ENCODE measurements at regions not wholly inside any gene's neighbourhood (a gene's known extent, or its start where the extent isn't known, plus 50 kb on each side); places are given as distances from the start of the nearest gene placed in this dataset.

DNA sequence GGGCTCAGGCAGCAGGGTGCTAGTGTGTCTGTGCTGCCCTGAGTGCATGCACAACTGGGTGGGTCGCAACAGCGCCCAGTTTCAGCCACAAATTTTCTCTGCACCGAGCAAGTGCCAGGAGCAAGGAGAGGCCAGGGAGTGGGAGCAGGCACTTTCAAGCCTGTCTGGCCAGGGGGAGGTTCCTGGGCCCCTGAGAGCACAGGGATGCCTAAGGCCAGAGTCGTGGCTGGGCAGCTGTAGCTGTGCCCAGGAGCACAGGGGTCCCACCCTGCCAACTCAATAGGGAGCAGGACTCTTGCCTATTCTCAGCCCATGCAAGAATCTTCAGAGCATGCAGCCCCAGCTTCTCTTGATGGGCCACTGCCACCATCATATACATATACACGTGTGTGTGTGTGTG is 1577.4 kb downstream of the KCNT2 start:
- Histone ChIP-seq H3K9ac (replicated peaks; ENCODE audit: extremely low read depth, insufficient read depth, low read length) (no peak overlapping the region), H3K4me1 (ENCODE audit: control insufficient read depth, extremely low read depth, insufficient read depth, low read length) (no peaks in the 10 kb centered on the region), H3K9me3 (replicated peaks; ENCODE audit: control insufficient read depth, insufficient read depth, low read length) (no peaks in the 10 kb centered on the region), H2AFZ (ENCODE audit: low read depth, low read length) (no peak overlapping the region), H3K79me2 (ENCODE audit: control insufficient read depth, insufficient read depth, low read length) (no peaks in the 10 kb centered on the region), H3K27ac (ENCODE audit: insufficient read depth, low read depth, low read length) (no peak overlapping the region), H3K4me3 (replicated peaks in 1 of 3; ENCODE audit: insufficient read depth in 1 of 3, low read depth in 1 of 3, low read length in 3 of 3) (no peak overlapping the region), H3K27me3 (ENCODE audit: control insufficient read depth in 2 of 2, insufficient read depth in 2 of 2, low read length in 2 of 2) (no peaks in the 10 kb centered on the region), H3K36me3 (ENCODE audit: control insufficient read depth in 2 of 2, extremely low read depth in 1 of 2, insufficient read depth in 2 of 2, low read length in 2 of 2) (no peaks in the 10 kb centered on the region), H3K4me2 (ENCODE audit: insufficient read depth, low read length) (no peak overlapping the region), H4K20me1 (replicated peaks; ENCODE audit: control insufficient read depth, extremely low read depth, insufficient read depth, low read length) (no peaks in the 10 kb centered on the region), H3K9me1 (replicated peaks; ENCODE audit: control insufficient read depth, extremely low read depth, insufficient read depth, low read length) (no peaks in the 10 kb centered on the region)
- TF ChIP-seq, protein P1, sequence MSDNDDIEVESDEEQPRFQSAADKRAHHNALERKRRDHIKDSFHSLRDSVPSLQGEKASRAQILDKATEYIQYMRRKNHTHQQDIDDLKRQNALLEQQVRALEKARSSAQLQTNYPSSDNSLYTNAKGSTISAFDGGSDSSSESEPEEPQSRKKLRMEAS (IDR thresholded peaks at IDR 0.05; ENCODE audit: insufficient read depth, insufficient read length) = no peak
- TF ChIP-seq GATA2 (IDR thresholded peaks at IDR 0.05; ENCODE audit: insufficient read depth, insufficient read length, low read depth, low read length) (no peak), FOS (IDR thresholded peaks at IDR 0.05; ENCODE audit: borderline replicate concordance, insufficient read depth, low read length) (no peak), JUN (IDR thresholded peaks at IDR 0.05; ENCODE audit: borderline replicate concordance, insufficient read depth, insufficient read length, low read depth) (no peak), POLR2A (IDR thresholded peaks at IDR 0.05; ENCODE audit: low read depth, low read length) (no peak), EZH2 (IDR thresholded peaks at IDR 0.05; ENCODE audit: borderline replicate concordance, low read depth, low read length, severe bottlenecking) (no peak), POLR2AphosphoS5 (IDR thresholded peaks at IDR 0.05; ENCODE audit: insufficient read depth, low read depth, low read length) (no peak), CTCF (IDR thresholded peaks at IDR 0.05; ENCODE audit: extremely low read depth in 1 of 2, insufficient read depth in 1 of 2, low read depth in 1 of 2, low read length in 2 of 2) (no peak), MYC (IDR thresholded peaks at IDR 0.05; ENCODE audit: low read depth, low read length) (no peak)
- ChIA-PET CTCF (no interaction called here), POLR2A (no interaction called here)
- dilution Hi-C loops (cut with MboI; ENCODE audit: extremely low pct_ligation_motif_present, low sequenced_read_pairs) (no loop called here), intact Hi-C loops (cut with micrococcal nuclease) (no loop called here)
- FAIRE-seq = no peak
- no peak for DNase-seq (ENCODE audit: low read depth, low spot score)
- BruUV-seq (replicated peaks) = no TSS peak
